MG63 (cell line): ENCODE measurements at regions not wholly inside any gene's neighbourhood (a gene's known extent, or its start where the extent isn't known, plus 50 kb on each side); places are given as distances from the start of the nearest gene placed in this dataset.

Source experiments
- DNase-seq: peaks from one replicate; pipeline ENCODE4 v3.0.0-alpha.2; 2020
- H3K27me3 ChIP-seq: fragments of 250-450 bp; sonication (Bioruptor Pico); 2 replicates; pipeline ENCODE4 v1.5.1; 2020; ENCODE audit warnings: mild to moderate bottlenecking, moderate library complexity
- H3K36me3 ChIP-seq: fragments of 250-450 bp; sonication (Bioruptor Pico); 2 replicates; pipeline ENCODE4 v1.5.1; 2020; ENCODE audit warnings: mild to moderate bottlenecking, moderate library complexity
- H3K4me3 ChIP-seq: fragments of 250-450 bp; sonication (Bioruptor Pico); 2 replicates; pipeline ENCODE4 v1.5.1; 2020; ENCODE audit warnings: mild to moderate bottlenecking, moderate library complexity
- H3K9me3 ChIP-seq: fragments of 250-450 bp; sonication (Bioruptor Pico); 2 replicates; pipeline ENCODE4 v1.5.1; 2020; ENCODE audit warnings: mild to moderate bottlenecking, moderate library complexity

DNA sequence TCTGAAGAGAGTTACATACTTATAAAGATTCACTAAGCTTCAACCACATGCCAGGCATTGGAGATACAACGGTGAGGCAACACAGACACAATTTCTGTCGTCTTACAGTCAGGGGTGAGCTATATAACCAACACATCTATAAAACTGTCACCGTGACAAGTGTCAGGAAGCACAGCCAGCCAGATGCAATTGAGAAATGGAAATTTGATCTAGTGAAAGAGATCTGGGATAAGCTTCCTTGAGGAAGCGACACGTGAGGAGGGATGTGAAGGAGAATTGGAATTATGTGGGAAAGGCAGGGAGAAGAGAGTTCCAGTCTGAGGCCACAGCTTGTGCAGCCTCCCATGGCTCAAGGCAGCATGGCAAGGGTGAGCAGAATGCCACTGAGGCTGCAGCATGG, 50.9 kb upstream of the ZNF354B start:
- Histone ChIP-seq H3K9me3 (peaks cover 2% of the 10 kb centered on the region; the same call in 1 of the 2 replicates), H3K27me3 (peaks cover 37% of the 10 kb centered on the region), H3K4me3 (no peak overlapping the region), H3K36me3 (no peaks in the 10 kb centered on the region)
- DNase-seq: no peak

- Histone ChIP-seq H3K9me3 (peaks cover 3% of the 10 kb centered on the region), H3K36me3 (no peaks in the 10 kb centered on the region), H3K27me3 (0 out of 2 replicates have a peak, but pooled peaks cover 2% of the 10 kb centered on the region), H3K4me3 (no peak overlapping the region)
- no peak for DNase-seq
Observed at GRCh38 chr5:178801021-178801420, 58.7 kb upstream of the ZNF354B start.

GRCh38 chr5:178797546-178798440, 62.0 kb upstream of the ZNF354B start:
- H3K27me3 ChIP-seq: 0 out of 2 replicates have a peak, but pooled peaks cover 2% of the 10 kb centered on the region
- no peaks in the 10 kb centered on the region for H3K9me3 ChIP-seq
- H3K36me3 ChIP-seq: no peaks in the 10 kb centered on the region
- no peak overlapping the region for H3K4me3 ChIP-seq
- DNase-seq: no peak

DNA sequence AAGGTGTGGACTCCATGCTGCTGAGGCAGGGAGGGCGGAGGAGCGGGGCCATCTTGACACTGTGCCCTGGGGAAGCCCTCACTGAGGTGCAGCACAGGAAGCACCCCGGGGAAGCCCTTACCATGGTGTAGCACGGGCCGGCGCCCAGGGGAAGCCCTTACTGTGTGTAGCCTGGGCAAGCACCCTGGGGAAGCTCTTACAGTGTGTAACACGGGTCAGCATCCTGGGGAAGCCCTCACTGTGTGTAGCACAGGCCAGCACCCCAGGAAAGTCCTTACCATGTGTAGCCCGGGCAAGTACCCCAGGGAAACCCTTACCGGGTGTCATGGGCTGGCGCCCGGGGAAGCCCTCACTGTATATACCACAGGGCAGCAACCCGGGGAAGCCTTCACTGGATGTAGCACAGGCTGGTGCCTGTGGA, 62.6 kb upstream of the ZNF354B start:
- Histone ChIP-seq H3K36me3 (no peaks in the 10 kb centered on the region), H3K27me3 (0 out of 2 replicates have a peak, but pooled peaks cover 2% of the 10 kb centered on the region), H3K4me3 (no peak overlapping the region), H3K9me3 (no peaks in the 10 kb centered on the region)
- DNase-seq: no peak

- 0 out of 2 replicates have a peak, but pooled peaks cover 2% of the 10 kb centered on the region for H3K27me3 ChIP-seq
- H3K4me3 ChIP-seq: no peak overlapping the region
Observed at GRCh38 chr5:178796165-178796945, 63.4 kb upstream of the ZNF354B start.

DNA sequence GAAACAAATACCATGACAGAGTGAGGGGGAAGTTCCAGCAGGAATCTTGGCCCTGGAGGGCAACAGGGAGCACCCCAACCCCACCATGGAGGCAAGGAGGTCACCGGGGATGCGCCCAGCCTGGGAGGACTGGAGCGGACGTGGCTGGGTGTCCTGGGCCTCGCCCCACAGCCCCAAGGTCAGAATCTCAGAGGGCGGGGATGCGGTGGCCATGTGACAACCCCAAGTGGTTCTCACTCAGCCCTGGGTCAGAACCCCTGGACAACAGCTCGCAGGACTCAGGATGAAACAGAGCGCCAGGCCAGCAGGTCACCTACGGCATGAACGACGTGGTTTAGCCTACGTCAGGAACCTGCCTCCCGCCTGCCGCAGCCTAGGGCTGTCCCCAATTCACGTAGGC, 64.0 kb upstream of the ZNF354A start:
- H3K36me3 ChIP-seq: no peaks in the 10 kb centered on the region
- H3K9me3 ChIP-seq: no peaks in the 10 kb centered on the region
- H3K4me3 ChIP-seq: no peak overlapping the region
- no peak for DNase-seq
- H3K27me3 ChIP-seq: 0 out of 2 replicates have a peak, but pooled peaks cover 2% of the 10 kb centered on the region

More at GRCh38 chr5:178796165-178796945, 63.4 kb upstream of the ZNF354B start:
- no peaks in the 10 kb centered on the region for H3K9me3 ChIP-seq
- no peaks in the 10 kb centered on the region for H3K36me3 ChIP-seq
- DNase-seq: no peak

- Histone ChIP-seq H3K9me3 (no peaks in the 10 kb centered on the region), H3K27me3 (0 out of 2 replicates have a peak, but pooled peaks cover 2% of the 10 kb centered on the region), H3K36me3 (no peaks in the 10 kb centered on the region), H3K4me3 (no peak overlapping the region)
- DNase-seq: no peak
Observed at GRCh38 chr5:178793696-178794095, 63.2 kb upstream of the ZNF354A start.

- Histone ChIP-seq H3K9me3 (no peaks in the 10 kb centered on the region), H3K4me3 (no peak overlapping the region), H3K27me3 (0 out of 2 replicates have a peak, but pooled peaks cover 2% of the 10 kb centered on the region), H3K36me3 (no peaks in the 10 kb centered on the region)
- peak; percentile 49 for DNase-seq
Observed at GRCh38 chr5:178793151-178793550, 62.7 kb upstream of the ZNF354A start.

DNA sequence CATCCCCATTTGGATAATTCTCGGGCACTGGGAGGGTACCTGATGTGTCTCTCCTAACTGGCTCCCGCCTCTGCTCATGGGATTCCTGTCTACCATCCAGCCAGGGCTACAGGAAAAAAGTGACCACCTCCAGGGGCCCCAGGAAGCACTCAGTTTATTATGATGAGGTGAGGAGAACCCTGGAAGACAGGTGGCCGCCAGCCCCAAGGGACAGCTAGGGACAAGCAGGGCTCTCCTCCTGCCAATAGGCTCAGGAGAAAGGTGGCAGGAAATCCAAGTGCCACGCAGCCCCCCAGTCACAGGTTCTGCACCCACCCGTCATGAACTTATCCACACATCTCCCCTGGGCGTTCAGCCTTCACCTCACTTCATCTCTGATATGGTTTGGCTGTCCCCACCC, 61.5 kb upstream of the ZNF354A start:
- Histone ChIP-seq H3K4me3 (no peak overlapping the region), H3K36me3 (no peaks in the 10 kb centered on the region), H3K27me3 (0 out of 2 replicates have a peak, but pooled peaks cover 2% of the 10 kb centered on the region), H3K9me3 (no peaks in the 10 kb centered on the region)
- no peak for DNase-seq

DNA sequence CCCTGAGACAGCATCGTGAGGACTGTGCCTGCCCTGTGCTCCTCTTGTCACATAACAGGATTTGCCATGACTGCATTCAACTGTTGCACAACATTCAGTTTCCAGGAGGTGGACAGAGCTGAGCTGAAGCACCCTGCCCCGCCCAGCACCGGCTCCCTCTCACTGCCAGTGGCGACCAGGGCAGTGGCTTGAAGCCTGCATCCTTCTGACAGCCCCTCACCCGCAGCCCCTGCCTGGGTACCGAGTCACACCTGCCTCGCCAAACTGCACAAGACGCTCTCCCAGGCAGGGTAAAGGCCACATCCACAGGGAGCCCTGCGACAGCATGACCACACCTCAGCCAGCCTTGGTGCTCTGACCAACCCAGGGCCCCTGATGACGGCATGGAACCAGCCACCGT, 59.9 kb upstream of the ZNF354A start:
- DNase-seq: no peak
- no peak overlapping the region for H3K4me3 ChIP-seq
- H3K9me3 ChIP-seq: no peaks in the 10 kb centered on the region
- no peaks in the 10 kb centered on the region for H3K27me3 ChIP-seq
- H3K36me3 ChIP-seq: no peaks in the 10 kb centered on the region

GRCh38 chr5:178788381-178789085, 58.1 kb upstream of the ZNF354A start:
- no peak for DNase-seq
- Histone ChIP-seq H3K4me3 (no peak overlapping the region), H3K9me3 (no peaks in the 10 kb centered on the region), H3K36me3 (no peaks in the 10 kb centered on the region), H3K27me3 (no peaks in the 10 kb centered on the region)

DNA sequence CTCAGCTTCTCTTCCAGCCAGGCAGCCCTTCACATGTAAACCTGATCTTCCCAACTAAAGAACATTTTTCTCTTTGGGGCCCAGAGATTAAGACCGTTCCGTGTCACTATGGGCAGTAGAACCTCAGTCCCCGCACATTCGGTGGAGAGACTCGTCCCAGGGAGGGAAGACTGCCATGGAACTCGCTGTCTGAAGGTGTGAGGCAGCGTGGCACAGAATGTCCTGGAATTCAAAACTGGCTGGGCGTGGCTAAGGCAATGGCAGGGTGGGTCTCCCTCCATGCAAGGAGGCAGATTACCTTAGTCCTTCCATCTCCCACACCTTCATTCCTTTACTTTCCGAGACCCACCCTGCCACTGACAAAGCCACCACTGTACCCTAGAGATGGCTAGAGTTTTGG, 57.4 kb upstream of the ZNF354A start:
- Histone ChIP-seq H3K36me3 (no peaks in the 10 kb centered on the region), H3K27me3 (no peaks in the 10 kb centered on the region), H3K4me3 (no peak overlapping the region), H3K9me3 (no peaks in the 10 kb centered on the region)
- no peak for DNase-seq

DNA sequence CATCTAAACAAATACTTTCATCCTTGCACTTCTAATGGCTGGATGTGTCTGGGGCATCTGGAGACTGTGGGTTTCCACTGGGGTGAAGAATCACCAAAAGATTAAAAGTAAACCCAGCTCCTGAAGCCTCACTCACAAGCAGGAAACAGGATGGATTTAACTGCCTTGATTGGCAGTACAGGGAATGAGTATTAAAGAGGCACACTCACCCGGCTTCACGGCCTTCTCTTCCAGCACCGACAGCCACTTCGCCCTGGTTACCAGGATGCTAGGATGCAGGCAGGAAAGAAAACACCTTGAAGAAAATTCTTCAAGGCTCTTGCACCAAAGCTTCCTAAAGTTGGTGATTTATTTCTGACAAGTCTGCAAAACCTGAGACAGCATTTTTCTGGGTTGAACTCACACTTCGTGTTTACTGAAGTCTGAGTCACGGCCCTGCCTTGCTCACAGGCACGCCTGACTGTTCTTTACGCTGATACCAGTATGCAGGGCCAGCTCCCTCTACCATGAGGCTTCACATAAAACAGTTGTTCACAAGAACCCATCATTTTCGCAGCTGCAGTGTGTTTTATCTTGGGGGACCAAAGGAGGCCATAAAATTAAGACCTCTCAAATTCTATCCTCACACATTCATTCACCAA, 56.5 kb upstream of the ZNF354A start:
- Histone ChIP-seq H3K9me3 (no peaks in the 10 kb centered on the region), H3K27me3 (no peaks in the 10 kb centered on the region), H3K4me3 (no peak overlapping the region), H3K36me3 (no peaks in the 10 kb centered on the region)
- peak; percentile 91 for DNase-seq

DNA sequence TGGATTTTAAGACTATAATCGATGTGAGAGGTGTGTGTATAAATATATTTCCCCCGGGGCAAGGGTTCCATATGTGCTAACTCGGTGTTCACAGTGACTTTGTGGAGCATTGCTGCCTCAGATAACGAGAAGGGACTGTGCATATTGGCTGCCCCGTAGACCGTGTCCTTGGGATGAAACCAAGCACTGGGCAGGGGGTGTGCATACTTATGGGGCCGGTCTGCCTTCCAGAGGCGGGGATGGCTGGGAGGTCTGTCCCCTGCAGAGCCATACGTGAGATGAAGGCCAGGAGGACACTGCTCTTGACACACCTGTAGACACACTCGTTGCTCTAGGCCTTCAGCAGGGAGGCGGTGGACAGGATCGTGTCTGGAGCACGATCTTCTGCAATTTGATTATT, 56.0 kb upstream of the ZNF354A start:
- H3K9me3 ChIP-seq: no peaks in the 10 kb centered on the region
- no peaks in the 10 kb centered on the region for H3K36me3 ChIP-seq
- H3K27me3 ChIP-seq: no peaks in the 10 kb centered on the region
- no peak for DNase-seq
- no peak overlapping the region for H3K4me3 ChIP-seq

GRCh38 chr5:178785999-178786398, 55.5 kb upstream of the ZNF354A start:
- Histone ChIP-seq H3K36me3 (no peaks in the 10 kb centered on the region), H3K4me3 (no peak overlapping the region), H3K27me3 (no peaks in the 10 kb centered on the region), H3K9me3 (no peaks in the 10 kb centered on the region)
- DNase-seq: peak; percentile 74

DNA sequence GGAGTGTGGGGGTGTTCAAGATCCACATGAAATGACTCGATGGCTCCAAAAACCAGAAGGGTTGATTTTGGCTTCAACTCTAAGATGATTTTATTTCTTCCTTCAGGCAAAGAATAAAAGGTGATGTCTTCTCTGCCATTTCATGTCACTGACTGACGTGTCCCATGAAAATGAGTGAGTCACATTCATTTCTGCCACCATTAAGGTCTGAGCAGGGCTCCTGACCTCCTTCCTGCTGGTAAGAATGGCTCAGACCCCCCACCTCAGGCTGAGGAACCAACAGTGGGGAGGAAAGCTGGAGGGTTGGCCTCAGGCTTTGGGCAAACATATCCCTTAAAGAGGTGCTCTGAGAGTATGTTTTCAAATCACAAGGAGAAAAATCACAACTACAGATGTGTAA, 53.9 kb upstream of the ZNF354A start:
- no peaks in the 10 kb centered on the region for H3K27me3 ChIP-seq
- no peaks in the 10 kb centered on the region for H3K9me3 ChIP-seq
- H3K36me3 ChIP-seq: no peaks in the 10 kb centered on the region
- H3K4me3 ChIP-seq: no peak overlapping the region
- no peak for DNase-seq
